Gastroesophageal sphincter (tissue), 4 donors: ENCODE measurements at regions not wholly inside any gene's neighbourhood (a gene's known extent, or its start where the extent isn't known, plus 50 kb on each side); places are given as distances from the start of the nearest gene placed in this dataset.

ENCODE experiments used
- ATAC-seq: fragments of 150-250 bp; one replicate; pipeline ENCODE4 v1.9.1; 2016; ENCODE audit warnings: mild to moderate bottlenecking, moderate library complexity
- H3K27ac ChIP-seq, 4 donors: fragments of 200-600 bp; sonication (generic) in 3 of 4; 1 replicate in 3 of 4; 2 replicates in 1 of 4; pipeline ENCODE4 v1.5.1; 2016 to 2019
- H3K27me3 ChIP-seq: fragments of 200-600 bp; sonication (generic); one replicate; pipeline ENCODE4 v1.5.1; 2019
- H3K36me3 ChIP-seq, 2 donors: fragments of 200-600 bp; sonication (generic); one replicate each; pipeline ENCODE4 v1.5.1; 2019; ENCODE audit warnings: control low read depth in 1 of 2
- H3K4me1 ChIP-seq, 3 donors: fragments of 200-600 bp; sonication (generic); 1 replicate in 2 of 3; 2 replicates in 1 of 3; pipeline ENCODE4 v1.5.1; 2016 to 2019; ENCODE audit warnings: control low read depth in 2 of 3
- H3K4me3 ChIP-seq, 2 donors: fragments of 200-600 bp; sonication (generic); one replicate each; pipeline ENCODE4 v1.5.1; 2019; ENCODE audit warnings: mild to moderate bottlenecking in 1 of 2, moderate library complexity in 1 of 2
- H3K9me3 ChIP-seq, 3 donors: fragments of 200-600 bp; sonication (generic); one replicate each; pipeline ENCODE4 v1.5.1; 2017 to 2019; ENCODE audit warnings: control low read depth in 2 of 3
- CTCF ChIP-seq, 4 experiments: fragments of 200-600 bp in 2 of 4; fragments of 450-650 bp in 2 of 4; sonication (generic) in 1 of 4; IDR thresholded peaks; one replicate each; pipeline ENCODE4 v1.5.1; 2017 to 2019; ENCODE audit warnings: antibody characterized with exemption in 4 of 4, mild to moderate bottlenecking in 2 of 4, moderate library complexity in 2 of 4
- EP300 ChIP-seq: sonication (generic); formaldehyde crosslinking; IDR thresholded peaks from one replicate; pipeline ENCODE4 v1.6.1; 2017; ENCODE audit warnings: antibody characterized with exemption, mild to moderate bottlenecking
- POLR2A ChIP-seq, 2 donors: fragments of 450-650 bp; IDR thresholded peaks; one replicate each; pipeline ENCODE4 v1.6.1; 2017; ENCODE audit warnings: antibody characterized with exemption in 2 of 2, mild to moderate bottlenecking in 2 of 2, moderate library complexity in 1 of 2
- POLR2AphosphoS5 ChIP-seq: sonication (generic); formaldehyde crosslinking; IDR thresholded peaks from one replicate; pipeline ENCODE4 v1.6.1; 2017; ENCODE audit warnings: antibody characterized with exemption
- WGBS, 2 donors: methylation state at CpG; one replicate each; pipeline ENCODE4 v1.1.5; 2018; ENCODE audit warnings: low coverage in 1 of 2; 5-methylcytosine and 5-hydroxymethylcytosine counted together

GRCh38 chr10:111522141-111522540 is 445.3 kb downstream of the ADRA2A start:
- TF ChIP-seq CTCF (IDR thresholded peaks at IDR 0.05) (no peak), POLR2AphosphoS5 (no peak), POLR2A (IDR thresholded peaks at IDR 0.05) (no peak), EP300 (no peak)
- no peaks in the 10 kb centered on the region for H3K36me3 ChIP-seq
- H3K4me1 ChIP-seq: no peaks in the 10 kb centered on the region
- H3K4me3 ChIP-seq: no peak overlapping the region
- H3K27me3 ChIP-seq: no peaks in the 10 kb centered on the region
- ATAC-seq: no peak
- H3K27ac ChIP-seq: no peak overlapping the region
- WGBS, 2 donors: 78 to 100% methylated on average over 1 of the region's 1 CpG
- no peaks in the 10 kb centered on the region for H3K9me3 ChIP-seq

DNA sequence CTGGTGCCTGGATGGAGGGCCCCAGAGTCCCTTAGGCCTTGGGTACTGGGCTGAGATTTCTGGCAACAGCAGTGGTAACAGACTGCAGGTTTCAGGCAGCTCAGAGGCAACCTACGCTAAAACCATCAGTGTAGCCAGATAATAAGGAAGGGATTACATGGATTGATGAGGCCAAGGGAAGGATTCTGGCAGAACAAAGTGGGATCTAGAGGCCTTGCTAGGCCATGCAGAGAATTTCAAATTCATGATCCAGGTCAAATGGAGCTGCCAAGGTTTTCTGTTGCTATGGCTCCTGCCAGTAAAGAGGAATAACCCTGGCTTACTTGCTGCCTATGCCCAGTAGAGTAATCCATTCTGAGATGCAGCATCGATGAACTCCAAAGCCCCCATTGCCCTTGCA is 445.7 kb downstream of the ADRA2A start:
- H3K9me3 ChIP-seq: no peaks in the 10 kb centered on the region
- H3K4me3 ChIP-seq: no peak overlapping the region
- no peaks in the 10 kb centered on the region for H3K27me3 ChIP-seq
- no peaks in the 10 kb centered on the region for H3K4me1 ChIP-seq
- H3K27ac ChIP-seq: no peak overlapping the region
- ATAC-seq: no peak
- 29% methylated on average over 2 of the region's 2 CpGs; no CpG with 5 or more reads in 1 of the 2 donors for WGBS, 2 donors
- no peak for TF ChIP-seq CTCF (IDR thresholded peaks at IDR 0.05)
- no peak for TF ChIP-seq POLR2AphosphoS5
- no peak for TF ChIP-seq POLR2A (IDR thresholded peaks at IDR 0.05)
- TF ChIP-seq EP300: no peak
- no peaks in the 10 kb centered on the region for H3K36me3 ChIP-seq

DNA sequence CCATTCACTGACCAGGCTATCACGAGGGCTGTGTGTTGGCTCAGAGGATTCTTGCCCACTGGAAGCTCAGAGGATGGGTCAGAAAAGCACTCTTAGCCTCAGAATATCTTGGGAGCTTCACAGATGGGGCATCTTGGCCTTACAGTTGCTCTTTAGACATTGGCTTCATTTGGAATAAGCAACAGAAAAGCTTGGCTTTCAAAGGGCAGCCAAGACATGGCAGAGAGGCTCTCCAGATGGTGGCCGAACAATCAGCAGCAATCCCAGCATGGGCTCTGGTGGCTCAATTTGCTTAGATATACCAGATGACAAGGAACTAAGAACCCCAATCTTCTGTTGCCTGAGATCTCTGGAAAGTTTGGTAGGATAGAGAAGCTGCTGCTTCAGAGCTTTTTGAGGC is 446.2 kb downstream of the ADRA2A start:
- Histone ChIP-seq H3K27me3 (no peaks in the 10 kb centered on the region), H3K9me3 (no peaks in the 10 kb centered on the region), H3K27ac (no peak overlapping the region), H3K4me3 (no peak overlapping the region), H3K36me3 (no peaks in the 10 kb centered on the region), H3K4me1 (no peaks in the 10 kb centered on the region)
- WGBS, 2 donors: no CpG with 5 or more reads among the region's 2 CpGs
- TF ChIP-seq EP300 (no peak), CTCF (IDR thresholded peaks at IDR 0.05) (no peak), POLR2A (IDR thresholded peaks at IDR 0.05) (no peak), POLR2AphosphoS5 (no peak)
- ATAC-seq: no peak

GRCh38 chr10:111524134-111524533 is 447.3 kb downstream of the ADRA2A start:
- Histone ChIP-seq H3K27me3 (no peaks in the 10 kb centered on the region), H3K4me3 (no peak overlapping the region), H3K9me3 (no peaks in the 10 kb centered on the region), H3K4me1 (no peaks in the 10 kb centered on the region), H3K36me3 (no peaks in the 10 kb centered on the region), H3K27ac (no peak overlapping the region)
- 87% methylated on average over 2 of the region's 3 CpGs; no CpG with 5 or more reads in 1 of the 2 donors for WGBS, 2 donors
- TF ChIP-seq CTCF (IDR thresholded peaks at IDR 0.05) (no peak), POLR2A (IDR thresholded peaks at IDR 0.05) (no peak), POLR2AphosphoS5 (no peak), EP300 (no peak)
- no peak for ATAC-seq

DNA sequence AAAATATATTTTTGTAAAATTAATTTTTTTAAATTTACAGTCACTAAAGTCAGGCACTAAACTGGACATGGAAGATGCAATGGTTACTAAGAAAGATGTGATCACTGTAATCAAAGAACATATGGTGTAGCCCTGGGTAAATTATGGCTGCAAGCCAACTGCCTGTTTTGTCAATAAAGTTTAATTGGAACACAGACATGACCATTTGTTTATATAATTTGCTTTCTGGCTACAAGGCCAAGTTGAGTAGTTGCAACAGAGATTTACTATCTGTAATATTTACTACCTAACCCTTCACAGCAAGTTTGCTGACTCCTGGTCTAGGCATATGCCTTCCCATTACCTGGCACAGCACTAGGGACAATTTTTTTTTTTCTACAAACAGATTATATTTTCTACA is 448.9 kb downstream of the ADRA2A start:
- H3K36me3 ChIP-seq: no peaks in the 10 kb centered on the region
- H3K27ac ChIP-seq: no peak overlapping the region
- ATAC-seq: no peak
- TF ChIP-seq EP300 (no peak), POLR2AphosphoS5 (no peak), POLR2A (IDR thresholded peaks at IDR 0.05) (no peak), CTCF (IDR thresholded peaks at IDR 0.05) (no peak)
- H3K4me3 ChIP-seq: no peak overlapping the region
- no peaks in the 10 kb centered on the region for H3K4me1 ChIP-seq
- H3K9me3 ChIP-seq: no peaks in the 10 kb centered on the region
- no peaks in the 10 kb centered on the region for H3K27me3 ChIP-seq
